ENCODE measurements at regions not wholly inside any gene's neighbourhood (a gene's known extent, or its start where the extent isn't known, plus 50 kb on each side); places are given as distances from the start of the nearest gene placed in this dataset.

DNA sequence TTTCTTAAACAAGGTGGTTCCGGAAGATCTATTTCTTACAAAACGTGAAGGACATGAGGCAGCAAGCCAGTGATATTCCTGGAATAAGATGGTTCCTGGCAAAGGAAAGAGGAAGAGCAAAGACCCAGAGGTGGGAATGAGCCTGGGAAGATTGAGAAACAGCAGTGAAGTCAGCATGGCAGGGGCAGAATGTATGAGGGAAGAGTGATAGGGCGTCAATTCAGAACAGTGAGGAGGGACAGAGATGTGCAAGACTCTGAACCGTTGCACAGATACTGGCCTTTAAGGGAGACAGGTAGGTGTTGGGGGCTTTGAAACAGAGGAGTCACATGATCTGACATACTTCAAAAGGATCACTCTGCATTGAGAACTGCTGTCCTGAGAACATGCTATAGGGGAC lies 338.3 kb downstream of the CBLN4 start:
- DNase-seq (ENCODE audit: insufficient read length, low spot score) (no peak), FAIRE-seq (no peak)
- TF ChIP-seq, protein P1, sequence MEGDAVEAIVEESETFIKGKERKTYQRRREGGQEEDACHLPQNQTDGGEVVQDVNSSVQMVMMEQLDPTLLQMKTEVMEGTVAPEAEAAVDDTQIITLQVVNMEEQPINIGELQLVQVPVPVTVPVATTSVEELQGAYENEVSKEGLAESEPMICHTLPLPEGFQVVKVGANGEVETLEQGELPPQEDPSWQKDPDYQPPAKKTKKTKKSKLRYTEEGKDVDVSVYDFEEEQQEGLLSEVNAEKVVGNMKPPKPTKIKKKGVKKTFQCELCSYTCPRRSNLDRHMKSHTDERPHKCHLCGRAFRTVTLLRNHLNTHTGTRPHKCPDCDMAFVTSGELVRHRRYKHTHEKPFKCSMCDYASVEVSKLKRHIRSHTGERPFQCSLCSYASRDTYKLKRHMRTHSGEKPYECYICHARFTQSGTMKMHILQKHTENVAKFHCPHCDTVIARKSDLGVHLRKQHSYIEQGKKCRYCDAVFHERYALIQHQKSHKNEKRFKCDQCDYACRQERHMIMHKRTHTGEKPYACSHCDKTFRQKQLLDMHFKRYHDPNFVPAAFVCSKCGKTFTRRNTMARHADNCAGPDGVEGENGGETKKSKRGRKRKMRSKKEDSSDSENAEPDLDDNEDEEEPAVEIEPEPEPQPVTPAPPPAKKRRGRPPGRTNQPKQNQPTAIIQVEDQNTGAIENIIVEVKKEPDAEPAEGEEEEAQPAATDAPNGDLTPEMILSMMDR (IDR thresholded peaks at IDR 0.05; ENCODE audit: insufficient read depth, missing control alignments), result no peak

DNA sequence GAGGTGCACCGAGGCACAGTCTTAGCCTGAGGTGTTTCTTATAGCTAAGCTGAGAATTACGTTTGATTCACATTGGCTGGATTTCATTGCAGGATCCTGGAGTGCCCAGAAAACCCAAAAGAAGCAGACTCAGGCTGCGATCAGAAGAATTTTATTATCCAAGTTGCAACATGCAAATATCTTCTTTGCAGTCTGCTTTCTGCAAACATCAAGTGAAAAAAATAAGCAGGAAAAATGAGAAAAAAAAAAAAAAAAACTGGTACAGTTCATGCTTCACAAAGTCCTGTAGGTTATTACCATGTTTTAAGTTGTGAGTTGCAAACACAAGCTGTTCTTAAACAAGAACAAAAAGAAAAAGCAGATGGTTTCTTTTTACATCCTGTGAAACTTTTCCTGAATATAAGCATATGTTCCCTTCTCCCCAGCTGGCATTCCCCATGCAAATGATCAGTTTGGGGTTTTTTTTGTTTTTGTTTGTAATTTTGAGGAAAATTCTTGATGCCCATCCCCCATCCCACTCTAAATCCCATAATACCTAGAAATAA lies 349.0 kb downstream of the CBLN4 start:
- FAIRE-seq (no peak), DNase-seq (ENCODE audit: insufficient read length, low spot score) (no peak)
- TF ChIP-seq, protein P1 (IDR thresholded peaks at IDR 0.05; ENCODE audit: insufficient read depth, missing control alignments), result no peak

DNA sequence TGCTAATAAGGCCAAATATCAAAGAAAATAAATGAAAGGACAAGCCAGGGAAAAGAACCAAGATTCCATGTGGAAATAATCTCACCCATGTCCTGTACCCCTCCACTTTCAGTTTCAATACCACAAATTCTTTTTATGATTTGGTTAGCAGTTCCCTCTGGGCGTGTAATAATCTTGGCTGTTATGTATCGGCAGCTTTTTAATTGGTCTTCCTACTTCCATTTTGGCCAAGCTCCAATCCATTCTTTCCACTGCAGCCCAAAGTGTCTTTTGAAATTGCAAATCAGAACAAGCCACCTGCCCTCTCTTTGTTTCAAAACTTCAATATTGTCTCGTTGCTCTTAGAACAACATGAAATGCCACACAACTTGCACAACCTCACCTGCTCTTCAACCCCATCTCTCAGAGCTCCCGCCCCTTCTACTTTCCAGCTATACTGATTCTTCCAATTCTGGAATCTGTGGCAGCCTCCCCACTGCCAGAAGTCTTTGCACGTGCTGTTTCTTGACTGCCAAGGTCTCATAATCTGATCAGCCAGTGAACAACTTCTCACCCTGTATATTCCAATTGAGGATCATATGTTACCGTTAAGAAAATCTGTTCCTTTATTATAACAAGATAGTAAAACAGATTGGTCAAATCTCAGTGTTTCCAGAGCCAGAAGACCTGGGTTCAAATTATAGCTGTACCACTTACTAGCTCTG lies 354.5 kb downstream of the CBLN4 start:
- TF ChIP-seq, protein P1 (IDR thresholded peaks at IDR 0.05; ENCODE audit: insufficient read depth, missing control alignments), result no peak
- DNase-seq (ENCODE audit: insufficient read length, low spot score) (no peak), FAIRE-seq (no peak)

DNA sequence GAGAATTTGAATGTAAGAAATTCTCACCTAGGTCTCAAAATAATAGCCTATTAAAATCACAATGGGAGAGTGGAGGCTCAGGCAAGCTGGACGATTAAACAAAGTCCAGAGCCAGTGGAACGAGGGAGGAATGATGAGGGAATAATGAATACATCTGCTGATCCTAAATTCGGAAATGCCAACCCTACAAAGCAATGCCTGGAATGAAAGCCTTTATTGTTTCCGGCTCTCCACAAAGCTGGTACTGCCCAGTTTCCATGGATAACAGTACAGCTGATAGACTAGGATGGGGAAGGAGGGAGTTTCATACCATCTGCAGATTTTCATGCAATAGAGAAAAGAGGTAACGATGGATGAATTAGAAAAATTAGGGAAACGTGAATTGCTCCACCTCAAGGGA lies 356.1 kb downstream of the CBLN4 start:
- DNase-seq (ENCODE audit: insufficient read length, low spot score) (no peak), FAIRE-seq (no peak)
- TF ChIP-seq, protein P1 (IDR thresholded peaks at IDR 0.05; ENCODE audit: insufficient read depth, missing control alignments), result no peak

DNA sequence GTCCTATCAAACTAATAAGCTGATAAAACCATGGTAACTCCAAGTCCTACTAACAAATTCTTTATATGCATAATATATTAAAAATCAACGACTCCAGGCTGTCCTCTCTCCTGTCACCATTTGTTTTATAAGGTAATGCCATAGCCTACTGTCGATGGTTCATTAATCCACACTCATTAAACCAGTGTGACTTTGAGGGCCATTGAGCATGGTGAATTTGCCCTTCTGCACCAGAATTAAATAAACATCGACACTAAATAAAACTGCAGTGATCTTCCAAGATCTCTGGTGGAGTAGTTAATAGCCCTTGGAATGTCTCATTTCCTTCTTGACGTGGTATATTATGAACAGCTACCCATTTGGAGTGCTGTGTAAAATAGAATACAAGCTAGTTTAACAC lies 358.5 kb downstream of the CBLN4 start:
- TF ChIP-seq, protein P1 (IDR thresholded peaks at IDR 0.05; ENCODE audit: insufficient read depth, missing control alignments), result no peak
- DNase-seq (ENCODE audit: insufficient read length, low spot score) (no peak), FAIRE-seq (no peak)

DNA sequence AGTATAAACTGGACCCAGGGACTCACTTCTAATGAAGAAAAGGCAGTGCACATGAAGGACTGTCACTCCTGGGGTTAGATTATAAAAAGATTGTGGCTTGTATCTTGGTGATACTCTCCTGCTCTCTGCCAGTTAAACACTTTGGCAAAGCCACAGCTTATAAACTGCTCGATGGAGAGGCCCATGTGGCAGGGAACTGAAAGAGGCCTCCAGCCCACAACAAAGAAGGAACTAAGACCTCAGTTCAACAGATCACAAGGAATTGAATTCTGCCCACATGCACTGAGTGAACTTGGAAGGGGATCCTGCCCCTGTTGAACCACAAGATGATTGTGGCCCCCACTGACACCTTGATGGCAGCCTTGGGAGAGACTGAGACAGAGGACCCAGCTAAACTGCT lies 363.8 kb downstream of the CBLN4 start:
- FAIRE-seq, result no peak
- DNase-seq (ENCODE audit: insufficient read length, low spot score), result no peak
- TF ChIP-seq, protein P1 (IDR thresholded peaks at IDR 0.05; ENCODE audit: insufficient read depth, missing control alignments), result no peak

DNA sequence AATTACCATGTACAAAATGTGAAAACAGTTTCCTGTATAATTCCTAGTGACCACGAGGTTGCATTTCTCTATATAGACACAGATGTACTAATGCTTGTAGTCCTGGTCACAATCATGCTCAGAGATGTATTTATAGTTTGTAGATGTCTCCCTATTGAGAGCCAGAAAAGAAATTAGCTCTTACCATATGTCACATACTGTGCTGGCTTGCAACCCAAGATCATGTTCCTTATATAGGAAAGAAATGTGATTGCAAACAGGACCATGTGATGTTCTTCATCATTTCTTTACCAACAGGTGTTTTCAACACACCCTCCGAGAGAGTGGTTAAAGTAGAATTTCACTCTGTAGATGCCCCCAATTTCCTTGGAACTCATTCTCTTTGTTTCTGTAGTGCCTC lies 369.4 kb downstream of the CBLN4 start:
- no peak for DNase-seq (ENCODE audit: insufficient read length, low spot score)
- TF ChIP-seq, protein P1 (IDR thresholded peaks at IDR 0.05; ENCODE audit: insufficient read depth, missing control alignments), result no peak
- FAIRE-seq, result no peak

Measured in D721Med (cell line).